Ishikawa (cell line): ENCODE measurements at regions not wholly inside any gene's neighbourhood (a gene's known extent, or its start where the extent isn't known, plus 50 kb on each side); places are given as distances from the start of the nearest gene placed in this dataset.

Experiments
- CEBPB ChIP-seq: IDR thresholded peaks from 2 replicates; pipeline ENCODE4 v1.6.1; 2012
- CREB1 ChIP-seq: IDR thresholded peaks from 2 replicates; pipeline ENCODE4 v1.6.1; 2012; ENCODE audit warnings: low read depth
- EGR1 ChIP-seq: IDR thresholded peaks from 2 replicates; pipeline ENCODE4 v1.6.1; 2012
- EP300 ChIP-seq: IDR thresholded peaks from 2 replicates; pipeline ENCODE4 v1.6.1; 2012; ENCODE audit warnings: borderline replicate concordance
- FOXM1 ChIP-seq: IDR thresholded peaks from 2 replicates; pipeline ENCODE4 v1.6.1; 2012; ENCODE audit warnings: low read depth, borderline replicate concordance
- MAX ChIP-seq: IDR thresholded peaks from 2 replicates; pipeline ENCODE4 v1.6.1; 2012
- NFIC ChIP-seq: IDR thresholded peaks from 2 replicates; pipeline ENCODE4 v1.6.1; 2012
- RAD21 ChIP-seq: IDR thresholded peaks from 2 replicates; pipeline ENCODE4 v1.6.1; 2012; ENCODE audit warnings: low read depth
- REST ChIP-seq: IDR thresholded peaks from 2 replicates; pipeline ENCODE4 v1.6.1; 2012; ENCODE audit warnings: low read depth, mild to moderate bottlenecking
- TAF1 ChIP-seq: IDR thresholded peaks from 2 replicates; pipeline ENCODE4 v1.6.1; 2012; ENCODE audit warnings: low read depth, mild to moderate bottlenecking
- TCF12 ChIP-seq: IDR thresholded peaks from 2 replicates; pipeline ENCODE4 v1.6.1; 2012; ENCODE audit warnings: low read depth
- TEAD4 ChIP-seq: IDR thresholded peaks from 2 replicates; pipeline ENCODE4 v1.6.1; 2012
- USF1 ChIP-seq: IDR thresholded peaks from 2 replicates; pipeline ENCODE4 v1.6.1; 2012
- YY1 ChIP-seq: IDR thresholded peaks from 2 replicates; pipeline ENCODE4 v1.6.1; 2012; ENCODE audit warnings: low read depth
- ZBTB7A ChIP-seq: IDR thresholded peaks from 2 replicates; pipeline ENCODE4 v1.6.1; 2012; ENCODE audit warnings: low read depth

- TF ChIP-seq REST (no peak), USF1 (no peak), CEBPB (no peak), CREB1 (no peak), TCF12 (no peak), FOXM1 (no peak), TEAD4 (no peak)
Measured at GRCh38 chr2:150001788-150002187, 414.2 kb upstream of the MMADHC start.

- TF ChIP-seq FOXM1 (no peak), TEAD4 (no peak), REST (no peak), EGR1 (no peak), CREB1 (no peak), TAF1 (no peak), USF1 (no peak), ZBTB7A (no peak), YY1 (no peak), EP300 (no peak), TCF12 (no peak), CEBPB (no peak), RAD21 (no peak), MAX (no peak), NFIC (no peak)
Measured at GRCh38 chr2:149996901-149997300, 409.3 kb upstream of the MMADHC start.

- TF ChIP-seq RAD21 (no peak), USF1 (peak; percentile 82), TAF1 (no peak), NFIC (peak; percentile 96), FOXM1 (peak; percentile 88), YY1 (peak; percentile 22; the same call in 1 of the 2 replicates), TCF12 (peak; percentile 97), EP300 (peak; percentile 95), REST (no peak), MAX (peak; percentile 50), ZBTB7A (no peak), CREB1 (no peak), EGR1 (no peak), CEBPB (peak; percentile 99), TEAD4 (peak; percentile 100)
Measured at GRCh38 chr2:149994057-149994728, 406.6 kb upstream of the MMADHC start.

GRCh38 chr2:149993316-149993715 is 405.7 kb upstream of the MMADHC start:
- no peak for TF ChIP-seq NFIC
- no peak for TF ChIP-seq FOXM1
- no peak for TF ChIP-seq ZBTB7A
- TF ChIP-seq USF1 = no peak
- TF ChIP-seq TCF12 = no peak
- no peak for TF ChIP-seq RAD21
- TF ChIP-seq EP300 = no peak
- TF ChIP-seq CEBPB = no peak
- TF ChIP-seq TAF1 = no peak
- no peak for TF ChIP-seq MAX
- no peak for TF ChIP-seq EGR1
- TF ChIP-seq TEAD4 = no peak
- no peak for TF ChIP-seq CREB1
- TF ChIP-seq REST = no peak
